DMS 273 (cell line): ENCODE measurements at regions not wholly inside any gene's neighbourhood (a gene's known extent, or its start where the extent isn't known, plus 50 kb on each side); places are given as distances from the start of the nearest gene placed in this dataset.

Experiments used
- DNase-seq: peaks from one replicate; lab custom pipeline; 2025; ENCODE audit not compliant: unreplicated experiment; lab: John Stamatoyannopoulos, UW

DNA sequence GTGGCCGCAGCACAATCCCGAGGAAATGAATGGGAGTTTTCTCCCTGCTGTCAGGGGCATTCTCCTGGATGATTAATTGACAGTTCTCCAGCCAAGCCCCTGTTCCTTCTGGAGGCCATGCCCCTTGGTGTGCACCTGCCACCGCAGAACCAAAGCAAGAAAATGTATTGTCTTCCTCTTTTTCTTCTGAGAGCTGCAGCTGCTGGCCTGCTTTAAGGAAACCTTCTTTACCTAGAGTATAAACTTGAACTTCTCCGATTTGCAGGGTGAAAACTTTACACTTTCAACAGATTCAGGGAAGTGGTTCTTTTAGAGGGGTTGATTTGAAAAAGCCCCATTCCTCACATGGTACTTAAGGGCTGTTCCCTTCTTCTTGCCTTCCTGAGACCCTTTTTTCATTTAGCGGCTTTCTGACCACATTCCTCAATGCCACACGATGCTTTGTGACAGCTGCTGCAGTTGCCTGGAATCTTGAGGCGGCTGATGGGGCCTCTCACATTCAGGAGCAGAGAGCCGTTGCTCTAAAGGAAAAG lies 402.8 kb downstream of the TXNL1 start:
- DNase-seq = no peak

- no peak for DNase-seq
These were observed 403.3 kb downstream of the TXNL1 start for GRCh38 chr18:56235071-56235470.

DNA sequence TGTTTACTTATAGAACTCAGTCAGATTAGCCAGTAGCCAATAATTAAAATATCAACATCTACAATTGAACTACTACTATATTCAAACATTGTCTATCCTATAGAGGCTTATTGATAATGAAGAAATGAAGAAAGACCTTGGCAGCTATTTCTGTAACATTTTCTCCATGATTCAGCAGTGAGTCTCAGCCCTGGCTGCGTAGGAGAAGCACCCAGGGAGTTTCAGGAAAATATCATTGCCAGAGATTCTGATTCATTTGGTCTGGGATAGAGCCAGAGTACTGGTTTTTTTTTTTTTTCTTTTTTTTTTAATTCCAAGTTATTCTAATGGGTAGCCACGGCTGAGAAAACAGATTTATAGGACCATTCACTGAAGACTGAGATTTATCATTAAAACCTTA lies 404.8 kb downstream of the TXNL1 start:
- DNase-seq = no peak

DNA sequence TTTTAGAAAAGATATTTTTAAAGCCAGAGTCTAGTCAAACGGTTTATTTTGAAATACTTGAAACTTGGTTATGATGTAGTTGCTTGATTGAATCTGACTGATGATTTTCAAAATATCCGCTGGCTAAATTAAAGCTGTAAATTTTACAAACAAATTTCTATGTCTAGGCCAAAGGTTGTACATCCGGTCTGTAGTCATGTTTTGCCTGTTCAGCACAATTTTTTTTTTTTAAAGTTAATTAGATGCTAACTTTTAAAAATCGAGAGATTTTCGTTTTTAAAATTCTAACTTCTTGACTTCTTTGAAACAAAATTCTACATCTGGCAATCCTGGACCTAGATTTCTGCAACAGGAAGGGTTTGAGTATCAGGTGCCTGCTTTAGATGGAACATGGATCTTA lies 412.4 kb downstream of the TXNL1 start:
- DNase-seq = no peak

- no peak for DNase-seq
These were observed 413.5 kb downstream of the TXNL1 start for GRCh38 chr18:56224669-56225561.

DNA sequence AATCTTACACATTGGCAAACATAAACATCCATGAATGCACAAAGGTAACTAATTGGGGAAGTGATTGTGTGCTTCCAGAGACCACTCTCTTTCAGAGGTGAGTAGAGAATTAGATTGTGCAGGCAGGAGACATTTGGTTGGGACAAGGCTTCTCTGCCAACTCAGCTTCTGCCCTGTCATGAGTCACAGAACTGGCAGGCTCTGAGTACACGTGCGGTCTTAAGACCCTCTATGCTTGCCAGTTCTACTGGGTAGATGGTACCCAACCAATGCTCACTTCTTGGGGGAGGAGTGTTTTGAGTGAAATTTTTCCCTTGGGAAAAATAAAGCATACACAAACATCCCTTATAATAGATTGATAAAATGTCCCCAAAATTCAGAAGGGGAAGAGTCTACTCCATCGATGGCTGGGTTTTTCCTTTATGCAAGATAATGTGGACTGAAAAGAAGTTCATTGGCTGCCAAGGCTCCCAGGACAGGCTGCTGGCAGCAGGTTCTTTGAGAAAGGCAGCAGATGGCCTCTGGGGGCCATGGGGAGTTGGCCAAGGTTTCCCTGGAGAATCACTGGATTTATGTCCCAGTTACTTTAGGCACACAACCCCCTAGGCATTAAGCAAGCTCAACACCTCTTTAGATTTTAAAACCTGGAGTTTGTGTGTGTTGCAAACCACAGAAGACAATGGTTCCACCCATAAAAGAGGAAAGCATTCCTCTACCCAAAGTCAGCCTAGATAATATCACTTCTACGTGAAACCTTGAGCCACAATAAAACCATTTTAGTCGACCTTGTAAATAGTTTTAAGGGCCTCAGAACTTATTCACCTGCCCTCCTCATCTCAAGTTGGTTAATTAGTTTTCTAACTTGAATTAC lies 417.0 kb downstream of the TXNL1 start:
- peak; percentile 67 for DNase-seq

DNA sequence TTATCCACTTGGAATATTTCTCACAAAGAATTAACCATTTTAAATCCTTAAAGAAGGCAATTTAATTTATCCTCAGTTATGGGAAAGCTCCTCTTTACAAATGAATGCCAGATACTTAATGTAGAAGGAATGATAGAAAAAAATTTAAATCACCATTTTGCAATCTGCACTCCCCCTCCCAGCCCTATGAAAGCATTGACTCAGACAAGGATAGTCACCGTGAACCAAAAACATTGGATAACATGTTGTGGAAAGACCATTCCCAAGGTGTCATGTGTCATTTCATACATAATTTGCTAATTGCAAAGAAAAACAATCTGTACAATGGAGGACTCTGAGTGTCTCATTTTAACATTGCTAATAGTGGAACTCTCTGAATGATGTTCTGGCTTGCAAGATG lies 421.0 kb downstream of the TXNL1 start:
- DNase-seq = no peak

- no peak for DNase-seq
These were observed 423.7 kb downstream of the TXNL1 start for GRCh38 chr18:56214706-56215105.

- DNase-seq = no peak
These were observed 427.9 kb downstream of the TXNL1 start for GRCh38 chr18:56210520-56210919.

DNA sequence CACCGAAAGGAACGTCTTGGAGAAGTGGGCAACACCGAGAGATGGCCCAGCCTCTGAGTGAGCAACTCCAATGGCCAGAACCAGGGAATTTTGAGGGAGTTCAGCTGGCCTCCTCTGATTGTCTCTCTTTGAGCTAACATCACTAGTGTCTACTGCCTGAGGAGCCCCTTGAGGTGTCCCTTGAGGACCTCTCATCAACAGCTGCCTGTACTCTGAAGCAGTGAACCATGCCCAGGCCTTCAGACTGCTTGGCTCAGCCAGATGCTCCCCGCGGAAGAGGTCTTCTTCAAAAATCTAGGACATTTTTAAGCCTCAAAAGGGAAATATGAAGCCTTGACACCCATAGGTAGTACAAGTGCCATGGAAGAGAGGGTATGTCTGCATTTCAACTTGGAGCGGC lies 430.4 kb downstream of the TXNL1 start:
- no peak for DNase-seq

GRCh38 chr18:56204052-56204451 lies 434.3 kb downstream of the TXNL1 start:
- no peak for DNase-seq

DNA sequence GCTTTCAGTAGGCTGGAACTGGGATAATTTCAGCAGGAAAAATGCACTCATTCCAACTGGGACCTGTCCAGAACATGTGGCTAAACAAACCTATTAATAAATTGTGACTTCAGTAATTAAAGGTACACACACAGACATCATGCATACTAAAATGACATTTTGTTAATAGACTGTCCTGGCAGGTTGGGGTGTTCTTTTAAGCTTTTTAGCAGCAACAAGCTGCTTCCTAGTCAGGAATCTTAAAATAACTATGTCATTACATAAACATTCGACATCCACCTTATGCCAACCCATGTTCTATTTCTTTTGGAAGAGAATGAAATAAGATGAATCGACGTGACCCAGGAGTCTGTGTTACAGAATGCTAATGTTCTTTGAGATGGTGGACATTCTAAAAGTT lies 435.7 kb downstream of the TXNL1 start:
- no peak for DNase-seq

- DNase-seq = peak; percentile 3
These were observed 437.9 kb downstream of the TXNL1 start for GRCh38 chr18:56200381-56200911.

DNA sequence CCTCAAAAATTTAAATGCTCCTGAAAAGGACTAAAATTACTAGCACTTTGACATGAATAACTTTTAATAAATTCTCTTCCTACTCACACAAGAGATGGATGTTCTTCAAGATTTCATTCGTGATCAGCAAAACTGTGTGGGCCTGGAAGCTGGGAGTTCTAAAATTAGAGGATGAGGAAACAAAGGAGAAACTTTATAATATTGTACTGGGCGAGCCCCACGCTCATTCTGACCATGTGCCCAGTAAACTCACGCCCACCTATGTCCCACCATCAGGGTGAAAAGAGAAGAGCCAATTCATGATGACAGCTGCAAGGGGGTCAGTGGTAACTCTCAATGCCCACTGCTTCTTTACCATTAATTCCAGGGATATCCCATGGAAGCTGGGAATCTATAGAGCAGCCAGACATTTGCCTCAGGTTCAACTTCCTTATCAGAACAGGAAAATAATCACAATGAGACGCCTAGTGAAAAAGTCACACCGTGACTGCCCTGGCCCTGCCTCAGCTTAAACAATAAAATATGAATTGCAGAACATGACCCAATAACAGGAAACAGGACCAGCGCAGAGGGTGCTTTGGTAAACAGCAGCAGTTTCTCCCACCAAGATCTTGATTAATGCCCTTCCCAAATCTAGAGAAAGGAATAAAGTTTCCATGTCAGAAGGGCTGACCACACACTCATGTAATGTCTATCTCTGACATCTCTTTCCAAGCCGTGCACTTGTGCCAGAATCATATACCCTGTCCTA lies 438.6 kb downstream of the TXNL1 start:
- no peak for DNase-seq

GRCh38 chr18:56197241-56197859 lies 441.0 kb downstream of the TXNL1 start:
- DNase-seq = no peak

DNA sequence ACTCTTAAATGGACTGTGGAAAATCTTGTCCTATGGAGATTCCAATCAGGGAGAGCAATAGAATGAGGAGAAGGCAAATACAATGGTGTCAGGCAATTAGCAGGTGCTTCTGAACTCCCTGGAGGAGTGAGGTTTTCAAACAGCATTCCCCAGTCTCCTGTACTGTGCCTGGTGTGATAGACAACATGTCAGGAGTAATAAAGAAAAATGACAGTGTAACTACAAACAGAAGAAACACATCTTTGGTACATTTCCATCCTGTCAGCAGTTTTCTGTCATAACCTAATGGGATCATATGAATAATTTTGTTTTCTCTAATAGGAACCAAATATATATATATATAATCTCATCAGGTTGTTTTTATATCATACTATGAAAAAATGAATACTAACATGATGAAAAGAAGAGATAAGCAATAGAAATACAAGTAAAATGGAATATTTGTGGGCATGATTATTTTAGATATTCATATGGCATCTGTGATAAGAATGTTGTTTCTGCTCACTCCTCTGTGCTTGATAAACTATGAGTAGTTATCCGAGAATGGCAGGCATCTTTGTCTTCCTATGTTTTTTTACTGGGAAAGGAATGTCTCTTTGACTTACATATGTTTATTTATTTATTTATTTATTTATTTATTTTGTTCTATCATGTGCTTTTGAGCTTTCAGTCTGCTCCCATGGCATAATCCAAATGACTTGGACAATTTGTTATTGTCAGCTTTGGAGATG lies 441.7 kb downstream of the TXNL1 start:
- no peak for DNase-seq

DNA sequence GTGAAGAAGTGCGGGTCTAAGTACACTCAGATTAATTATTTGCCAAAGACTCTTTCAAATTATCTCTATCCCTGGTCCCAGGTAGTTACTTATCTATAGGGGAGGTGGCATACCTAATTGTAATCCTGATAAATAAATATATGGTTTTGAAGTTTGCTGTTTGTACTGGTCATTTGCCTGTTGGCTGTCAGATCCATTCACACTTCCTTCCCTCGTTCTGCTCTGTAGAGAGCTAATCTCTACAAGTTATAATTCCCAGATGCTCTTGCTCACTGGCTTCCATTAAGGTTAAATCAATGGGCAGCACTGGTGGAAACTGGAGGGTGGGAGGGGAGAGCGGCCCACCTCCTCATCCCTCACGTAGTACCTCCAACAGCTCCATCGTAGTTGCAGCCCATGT lies 447.1 kb downstream of the TXNL1 start:
- no peak for DNase-seq

DNA sequence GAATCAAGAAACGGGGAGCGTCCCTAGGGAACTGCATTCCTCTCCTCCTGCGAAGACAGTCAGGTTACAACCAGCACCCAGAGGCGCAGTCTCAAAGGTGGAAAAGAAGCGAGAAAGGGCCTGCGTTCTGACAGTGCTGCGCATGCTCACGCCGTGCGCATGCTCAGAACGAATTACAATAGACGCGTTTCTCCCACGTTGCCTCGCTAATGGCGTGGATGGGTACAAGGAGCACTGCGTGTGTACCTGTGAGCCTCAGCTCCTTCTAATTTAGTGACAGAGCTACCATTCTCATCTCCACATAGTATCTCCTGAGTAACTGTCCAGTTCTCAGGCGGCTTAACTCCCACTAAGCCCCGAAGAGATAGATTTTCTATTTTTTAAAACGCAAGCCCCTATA lies 448.8 kb downstream of the TXNL1 start:
- DNase-seq = no peak

GRCh38 chr18:56188529-56189275 lies 449.7 kb downstream of the TXNL1 start:
- no peak for DNase-seq
